CD14-positive monocyte (primary cell): ENCODE measurements at regions not wholly inside any gene's neighbourhood (a gene's known extent, or its start where the extent isn't known, plus 50 kb on each side); places are given as distances from the start of the nearest gene placed in this dataset.

Experiments used
- DNase-seq, 3 donors: peaks; one replicate each; pipeline ENCODE4 v3.0.0-alpha.2; 2011 to 2022
- H2AFZ ChIP-seq: 2 replicates; pipeline ENCODE4 v1.6.0; 2012; ENCODE audit warnings: mild to moderate bottlenecking, low read depth, low read length, inconsistent platforms; ENCODE audit not compliant: insufficient read depth, poor library complexity, severe bottlenecking
- H3K27ac ChIP-seq, 2 donors: 1 replicate in 1 of 2; 2 replicates in 1 of 2; pipeline ENCODE4 v1.5.1; 2012 to 2013; ENCODE audit warnings: low read length in 2 of 2, control low read depth in 1 of 2, inconsistent platforms in 1 of 2, low read depth in 1 of 2, mild to moderate bottlenecking in 1 of 2
- H3K27me3 ChIP-seq, 2 donors: one replicate each; pipeline versions ENCODE4 v1.6.0 to v1.6.1; 2011 to 2013; ENCODE audit warnings: low read length in 2 of 2; ENCODE audit not compliant: control insufficient read depth in 2 of 2, insufficient read depth in 2 of 2
- H3K36me3 ChIP-seq, 2 donors: replicated peaks in 1 of 2; 1 replicate in 1 of 2; 2 replicates in 1 of 2; pipeline versions ENCODE4 v1.5.1 to v1.6.1; 2012 to 2013; ENCODE audit warnings: low read length in 2 of 2, control low read depth in 1 of 2, inconsistent platforms in 1 of 2, mild to moderate bottlenecking in 1 of 2; ENCODE audit not compliant: insufficient read depth in 2 of 2, control insufficient read depth in 1 of 2
- H3K4me1 ChIP-seq, 2 donors: 1 replicate in 1 of 2; 2 replicates in 1 of 2; pipeline versions ENCODE4 v1.5.1 to v1.6.1; 2012 to 2013; ENCODE audit warnings: low read length in 2 of 2, control low read depth in 1 of 2, inconsistent platforms in 1 of 2, mild to moderate bottlenecking in 1 of 2, moderate library complexity in 1 of 2; ENCODE audit not compliant: insufficient read depth in 2 of 2, control insufficient read depth in 1 of 2
- H3K4me2 ChIP-seq: replicated peaks from 2 replicates; pipeline ENCODE3; 2012; ENCODE audit warnings: low read length, moderate library complexity, mild to moderate bottlenecking; ENCODE audit not compliant: poor library complexity, severe bottlenecking; ENCODE audit errors: extremely low read depth
- H3K4me3 ChIP-seq, 3 experiments: fragments of 200-600 bp in 1 of 3; sonication (generic) in 1 of 3; replicated peaks in 1 of 3; 1 replicate in 2 of 3; 2 replicates in 1 of 3; pipeline ENCODE4 v1.5.1; 2011 to 2013; ENCODE audit warnings: low read length in 3 of 3, mild to moderate bottlenecking in 3 of 3, control low read depth in 2 of 3, low read depth in 2 of 3, inconsistent platforms in 1 of 3, moderate library complexity in 1 of 3
- H3K79me2 ChIP-seq: 2 replicates; pipeline ENCODE4 v1.6.0; 2012; ENCODE audit warnings: mild to moderate bottlenecking, control low read depth, inconsistent platforms, low read length, moderate library complexity; ENCODE audit not compliant: insufficient read depth
- H3K9ac ChIP-seq: 2 replicates; pipeline ENCODE4 v1.6.0; 2017; ENCODE audit warnings: low read length, mild to moderate bottlenecking; ENCODE audit not compliant: insufficient read depth, poor library complexity, severe bottlenecking
- H3K9me3 ChIP-seq, 2 donors: replicated peaks in 1 of 2; 1 replicate in 1 of 2; 2 replicates in 1 of 2; pipeline versions ENCODE4 v1.5.1 to v1.6.1; 2012 to 2013; ENCODE audit warnings: low read length in 2 of 2, control low read depth in 1 of 2; ENCODE audit not compliant: control insufficient read depth in 1 of 2, insufficient read depth in 1 of 2
- H4K20me1 ChIP-seq: 2 replicates; pipeline ENCODE4 v1.6.0; 2012; ENCODE audit warnings: mild to moderate bottlenecking, low read length, control low read depth, moderate library complexity; ENCODE audit not compliant: insufficient read depth
- H3K27ac Mint-ChIP-seq, 7 donors: one replicate each; pipeline ENCODE4 v1.8.0; 2020; ENCODE audit warnings: mild to moderate bottlenecking in 7 of 7, mixed read lengths in 7 of 7, moderate library complexity in 6 of 7, inconsistent platforms in 2 of 7
- H3K27me3 Mint-ChIP-seq, 3 donors: one replicate each; pipeline ENCODE4 v1.8.0; 2021 to 2022; ENCODE audit warnings: low read depth in 3 of 3, mild to moderate bottlenecking in 3 of 3, mixed read lengths in 3 of 3, moderate library complexity in 3 of 3, inconsistent platforms in 1 of 3
- H3K36me3 Mint-ChIP-seq, 2 donors: one replicate each; pipeline ENCODE4 v1.8.0; 2020; ENCODE audit warnings: mixed read lengths in 2 of 2, inconsistent platforms in 1 of 2, mild to moderate bottlenecking in 1 of 2
- H3K4me1 Mint-ChIP-seq: one replicate; pipeline ENCODE4 v1.8.0; 2020; ENCODE audit warnings: mild to moderate bottlenecking, mixed read lengths
- H3K4me3 Mint-ChIP-seq, 2 donors: one replicate each; pipeline ENCODE4 v1.8.0; 2020; ENCODE audit warnings: mild to moderate bottlenecking in 2 of 2, mixed read lengths in 2 of 2, moderate library complexity in 1 of 2
- H3K9me3 Mint-ChIP-seq, 7 donors: one replicate each; pipeline ENCODE4 v1.8.0; 2020 to 2022; ENCODE audit warnings: mixed read lengths in 7 of 7, mild to moderate bottlenecking in 6 of 7, moderate library complexity in 6 of 7, inconsistent platforms in 2 of 7
- CTCF ChIP-seq: fragments of 200-600 bp; IDR thresholded peaks from one replicate; pipeline ENCODE4 v1.8.0; 2022; ENCODE audit warnings: antibody characterized with exemption, mild to moderate bottlenecking
- WGBS: methylation state at CpG from one replicate; pipeline ENCODE4 v1.1.5; 2013; ENCODE audit warnings: missing lambda C conversion rate; ENCODE audit not compliant: insufficient coverage; 5-methylcytosine and 5-hydroxymethylcytosine counted together
- intact Hi-C, 2 donors: fragments of 100-400 bp; cut with micrococcal nuclease; formaldehyde crosslinking; loops; one replicate each; pipeline versions ENCODE4 v1.15.0 to v1.15.1; 2023

GRCh38 chr18:43682196-43682595, 404.9 kb upstream of the SYT4 start:
- Histone ChIP-seq H3K9me3 (peaks cover 0 to 5% of the 10 kb centered on the region in 2 donors), H3K4me1 (no peaks in the 10 kb centered on the region), H2AFZ (no peak overlapping the region), H4K20me1 (no peaks in the 10 kb centered on the region), H3K4me3 (no peak overlapping the region), H3K9ac (no peak overlapping the region), H3K36me3 (no peaks in the 10 kb centered on the region), H3K27me3 (no peaks in the 10 kb centered on the region), H3K79me2 (no peaks in the 10 kb centered on the region), H3K4me2 (no peak overlapping the region), H3K27ac (no peak overlapping the region)
- no peak overlapping the region for H3K27ac Mint-ChIP-seq
- peaks cover 0 to 2% (median 0%) of the 10 kb centered on the region in 3 donors for H3K27me3 Mint-ChIP-seq
- H3K4me3 Mint-ChIP-seq: no peak overlapping the region
- intact Hi-C loops: no loop called here
- no peaks in the 10 kb centered on the region for H3K36me3 Mint-ChIP-seq
- no peaks in the 10 kb centered on the region for H3K4me1 Mint-ChIP-seq
- DNase-seq: no peak
- H3K9me3 Mint-ChIP-seq: peaks cover 0 to 19% (median 3%) of the 10 kb centered on the region in 7 donors
- TF ChIP-seq CTCF: no peak
- 87% methylated on average over 5 of the region's 7 CpGs for WGBS

DNA sequence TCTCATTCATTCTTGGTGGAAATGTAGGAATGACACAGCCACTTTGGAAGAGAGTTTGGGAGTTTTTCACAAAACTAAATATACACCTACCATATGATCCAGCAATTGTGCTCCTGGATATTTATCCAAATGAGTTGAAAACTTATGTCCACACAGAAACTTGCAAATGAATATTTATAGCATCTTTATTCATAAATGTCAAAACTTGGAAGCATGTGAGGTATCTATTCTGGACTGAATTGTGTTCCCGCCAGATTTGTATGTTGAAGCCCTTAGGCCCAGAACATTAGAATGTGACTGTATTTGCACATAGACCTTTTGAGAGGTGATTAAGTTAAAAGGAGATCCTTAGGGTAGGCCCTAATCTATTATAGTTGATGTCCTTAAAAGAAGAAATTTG, 409.4 kb upstream of the SYT4 start:
- H3K9ac ChIP-seq: no peak overlapping the region
- no peaks in the 10 kb centered on the region for H3K79me2 ChIP-seq
- H3K4me1 ChIP-seq: no peaks in the 10 kb centered on the region
- peaks cover 0 to 2% (median 1%) of the 10 kb centered on the region in 3 donors for H3K27me3 Mint-ChIP-seq
- H3K4me2 ChIP-seq: no peak overlapping the region
- DNase-seq: no peak
- no peaks in the 10 kb centered on the region for H3K36me3 Mint-ChIP-seq
- no peak overlapping the region for H3K27ac Mint-ChIP-seq
- H3K27ac ChIP-seq: no peak overlapping the region
- no peak for TF ChIP-seq CTCF
- intact Hi-C loops: no loop called here
- WGBS: no CpG with 5 or more reads among the region's 1 CpG
- H2AFZ ChIP-seq: no peak overlapping the region
- peaks cover 2 to 11% (median 2%) of the 10 kb centered on the region in 7 donors for H3K9me3 Mint-ChIP-seq
- no peak overlapping the region for H3K4me3 ChIP-seq
- H3K9me3 ChIP-seq: peaks cover 0 to 4% of the 10 kb centered on the region in 2 donors
- no peaks in the 10 kb centered on the region for H3K36me3 ChIP-seq
- no peak overlapping the region for H3K4me3 Mint-ChIP-seq
- no peaks in the 10 kb centered on the region for H4K20me1 ChIP-seq
- no peaks in the 10 kb centered on the region for H3K4me1 Mint-ChIP-seq
- H3K27me3 ChIP-seq: no peaks in the 10 kb centered on the region
